Pons (tissue), 1 donor: ENCODE measurements at regions not wholly inside any gene's neighbourhood (a gene's known extent, or its start where the extent isn't known, plus 50 kb on each side); places are given as distances from the start of the nearest gene placed in this dataset.

Experiments used
- DNase-seq: peaks from one replicate; pipeline ENCODE4 v3.0.0-alpha.2; 2016; ENCODE audit warnings: low spot score

- DNase-seq, result no peak
Observed at GRCh38 chr12:41762691-41763090, 382.0 kb downstream of the GXYLT1 start.

GRCh38 chr12:41745593-41745992 lies 399.1 kb downstream of the GXYLT1 start:
- no peak for DNase-seq

- DNase-seq, result no peak
Observed at GRCh38 chr12:41743835-41744234, 400.8 kb downstream of the GXYLT1 start.

- DNase-seq, result no peak
Observed at GRCh38 chr12:41739066-41739465, 405.6 kb downstream of the GXYLT1 start.

GRCh38 chr12:41737423-41737822 lies 407.3 kb downstream of the GXYLT1 start:
- DNase-seq, result no peak

GRCh38 chr12:41736436-41736835 lies 408.2 kb downstream of the GXYLT1 start:
- no peak for DNase-seq

GRCh38 chr12:41731691-41732090 lies 413.0 kb downstream of the GXYLT1 start:
- no peak for DNase-seq

GRCh38 chr12:41731061-41731460 lies 413.6 kb downstream of the GXYLT1 start:
- DNase-seq, result no peak

GRCh38 chr12:41724216-41724615 lies 420.5 kb downstream of the GXYLT1 start:
- DNase-seq, result no peak

GRCh38 chr12:41719214-41719613 lies 425.5 kb downstream of the GXYLT1 start:
- DNase-seq, result no peak

GRCh38 chr12:41715256-41715655 lies 429.4 kb downstream of the GXYLT1 start:
- DNase-seq, result no peak

- no peak for DNase-seq
Observed at GRCh38 chr12:41709463-41710285, 435.0 kb downstream of the GXYLT1 start.

GRCh38 chr12:41709012-41709411 lies 435.7 kb downstream of the GXYLT1 start:
- no peak for DNase-seq

- DNase-seq, result no peak
Observed at GRCh38 chr12:41706376-41706775, 438.3 kb downstream of the GXYLT1 start.

- no peak for DNase-seq
Observed at GRCh38 chr12:41701943-41702601, 442.6 kb downstream of the GXYLT1 start.

GRCh38 chr12:41700940-41701339 lies 443.7 kb downstream of the GXYLT1 start:
- no peak for DNase-seq

GRCh38 chr12:41699658-41700057 lies 445.0 kb downstream of the GXYLT1 start:
- DNase-seq, result no peak

GRCh38 chr12:41697161-41697560 lies 447.5 kb downstream of the GXYLT1 start:
- peak; percentile 6 for DNase-seq

GRCh38 chr12:41684997-41685396 lies 459.7 kb downstream of the GXYLT1 start:
- peak; percentile 10 for DNase-seq

- DNase-seq, result no peak
Observed at GRCh38 chr12:41683513-41684240, 461.0 kb downstream of the GXYLT1 start.

GRCh38 chr12:41683023-41683422 lies 461.7 kb downstream of the GXYLT1 start:
- DNase-seq, result no peak

- no peak for DNase-seq
Observed at GRCh38 chr12:41681898-41682297, 462.8 kb downstream of the GXYLT1 start.

GRCh38 chr12:41680155-41680554 lies 464.5 kb downstream of the GXYLT1 start:
- DNase-seq, result no peak
